ENCODE measurements at regions not wholly inside any gene's neighbourhood (a gene's known extent, or its start where the extent isn't known, plus 50 kb on each side); places are given as distances from the start of the nearest gene placed in this dataset.

DNA sequence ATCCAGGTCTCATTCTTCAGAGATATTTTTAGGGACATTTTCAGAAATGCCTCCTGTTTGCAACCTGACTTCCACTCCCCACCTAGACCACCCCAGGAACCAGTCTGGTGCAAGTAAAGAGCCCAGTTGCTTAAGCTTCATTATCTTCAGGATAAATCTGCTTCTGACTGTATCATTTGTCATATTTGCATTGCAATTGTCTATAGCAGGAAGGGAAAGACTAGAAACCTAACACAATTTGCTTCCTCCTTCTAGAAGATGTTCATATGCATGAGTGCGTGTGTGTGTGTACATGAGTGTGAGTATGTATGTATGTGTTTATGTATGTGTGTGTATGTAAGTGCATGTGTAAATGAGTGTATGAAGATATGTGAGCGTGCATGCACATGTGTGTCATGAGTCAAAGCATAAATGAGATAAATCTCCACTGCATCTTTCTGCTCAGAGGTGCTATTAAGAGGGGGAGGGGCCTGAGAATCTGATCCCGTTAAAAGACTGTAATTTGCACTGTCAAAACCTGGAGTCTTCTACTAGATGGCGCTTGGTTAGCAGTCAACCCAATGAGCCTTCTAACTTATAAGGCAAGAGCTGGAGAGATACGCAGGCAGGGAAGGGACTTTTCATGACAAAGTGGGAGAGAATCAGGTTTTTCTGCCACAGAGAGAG, 178.8 kb upstream of the KL start:
- DNase-seq (no peak), ATAC-seq (no peak)
- Histone ChIP-seq H3K27ac (no peak overlapping the region), H3K36me3 (no peaks in the 10 kb centered on the region), H3K27me3 (no peaks in the 10 kb centered on the region), H3K9me3 (peaks cover 0 to 26% (median 13%) of the 10 kb centered on the region in 12 donors), H3K4me1 (peaks cover 0 to 20% (median 8%) of the 10 kb centered on the region in 12 donors), H3K4me3 (no peak overlapping the region)
- 88 to 97% (median 90%) methylated on average over 5 of the region's 5 CpGs for WGBS, 4 donors
- intact Hi-C loops (cut with DNase I): no loop called here
- TF ChIP-seq POLR2A (IDR thresholded peaks at IDR 0.05) (no peak), CTCF (IDR thresholded peaks at IDR 0.05) (no peak)

DNA sequence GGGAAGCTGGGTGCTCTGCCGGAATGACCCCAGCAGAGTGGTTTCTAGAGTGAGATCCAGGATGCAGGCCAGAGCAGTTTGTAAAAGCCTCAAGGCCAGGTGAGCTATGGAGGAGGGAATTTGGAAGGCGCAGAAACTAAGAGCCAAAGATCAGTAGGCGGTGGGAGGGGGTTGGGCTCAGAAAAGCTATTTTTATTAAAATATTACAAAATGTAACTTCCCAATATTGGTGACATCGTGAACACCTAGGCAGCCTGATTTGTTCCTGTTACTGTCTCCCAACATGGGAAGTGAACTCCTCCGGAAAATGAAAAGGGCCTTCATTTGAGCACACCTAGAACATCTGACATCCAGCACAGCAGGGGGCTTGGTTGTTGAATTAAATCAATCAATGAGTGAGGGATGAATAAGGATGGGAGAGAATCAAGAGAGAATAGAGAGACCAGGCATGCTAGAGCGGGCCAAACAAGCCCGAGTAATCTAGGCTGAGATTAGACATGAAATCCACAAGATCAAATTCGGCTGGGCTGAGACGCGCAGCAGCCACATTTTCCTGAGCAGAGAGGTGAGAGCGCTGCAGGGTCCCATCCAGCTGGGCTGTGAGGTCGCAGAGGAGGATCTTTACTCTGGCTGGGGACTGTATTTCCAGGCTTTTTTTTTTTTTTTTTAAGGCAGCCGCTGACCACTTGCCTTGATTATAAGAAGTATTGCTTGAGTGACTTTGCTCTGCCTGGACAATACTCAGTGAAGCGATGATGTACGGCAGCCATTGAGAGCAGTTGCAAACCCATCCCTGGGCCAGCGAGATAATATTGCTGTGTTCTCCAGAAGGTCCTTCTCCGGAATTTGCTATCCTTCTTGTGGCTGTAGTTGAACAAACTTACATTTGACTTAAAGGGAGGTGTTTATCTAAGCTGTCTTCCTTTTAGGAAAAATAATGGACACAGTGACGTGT, 178.0 kb upstream of the KL start:
- Histone ChIP-seq H3K4me1 (peaks cover 0 to 20% (median 8%) of the 10 kb centered on the region in 12 donors), H3K9me3 (peaks cover 0 to 32% (median 12%) of the 10 kb centered on the region in 12 donors), H3K27me3 (no peaks in the 10 kb centered on the region), H3K27ac (peak overlapping the region in 7 of 12 donors; percentile 3 to 68 (median 29)), H3K4me3 (no peak overlapping the region), H3K36me3 (no peaks in the 10 kb centered on the region)
- no peak for TF ChIP-seq POLR2A (IDR thresholded peaks at IDR 0.05)
- TF ChIP-seq CTCF (IDR thresholded peaks at IDR 0.05): no peak
- no peak for ATAC-seq
- 82 to 88% (median 84%) methylated on average over 18 of the region's 18 CpGs for WGBS, 4 donors
- DNase-seq: no peak
- intact Hi-C loops (cut with DNase I): no loop called here

DNA sequence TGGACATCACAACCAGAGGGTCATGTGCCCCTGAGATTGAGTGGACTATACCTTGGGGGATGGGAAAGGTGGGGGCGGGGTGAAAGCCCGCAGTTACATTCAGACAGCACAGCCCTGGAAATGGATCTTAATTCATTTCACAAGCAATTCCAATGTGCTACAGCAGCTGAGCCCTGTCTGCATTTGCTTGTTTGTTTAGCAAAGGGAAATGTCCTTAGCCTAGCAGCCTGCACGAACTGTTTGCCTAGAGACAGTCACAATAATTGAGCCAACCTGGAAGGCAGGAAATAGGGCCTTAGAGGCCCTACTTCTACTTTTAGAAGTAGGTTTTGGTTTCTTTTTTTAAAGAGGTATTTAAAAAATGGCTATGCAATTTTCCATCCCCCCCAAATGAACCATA, 177.3 kb upstream of the KL start:
- no peak for TF ChIP-seq POLR2A (IDR thresholded peaks at IDR 0.05)
- TF ChIP-seq CTCF (IDR thresholded peaks at IDR 0.05): no peak
- intact Hi-C loops (cut with DNase I): no loop called here
- H3K36me3 ChIP-seq: no peaks in the 10 kb centered on the region
- no peaks in the 10 kb centered on the region for H3K27me3 ChIP-seq
- peak overlapping the region in 7 of 12 donors; percentile 8 to 68 (median 42) for H3K27ac ChIP-seq
- DNase-seq (no peak), ATAC-seq (peak in 3 of 4 donors; percentile 39 to 73 (median 58))
- peaks cover 0 to 25% (median 7%) of the 10 kb centered on the region in 12 donors for H3K9me3 ChIP-seq
- peaks cover 0 to 20% (median 8%) of the 10 kb centered on the region in 12 donors for H3K4me1 ChIP-seq
- H3K4me3 ChIP-seq: no peak overlapping the region
- 33 to 54% (median 35%) methylated on average over 3 of the region's 3 CpGs for WGBS, 4 donors

DNA sequence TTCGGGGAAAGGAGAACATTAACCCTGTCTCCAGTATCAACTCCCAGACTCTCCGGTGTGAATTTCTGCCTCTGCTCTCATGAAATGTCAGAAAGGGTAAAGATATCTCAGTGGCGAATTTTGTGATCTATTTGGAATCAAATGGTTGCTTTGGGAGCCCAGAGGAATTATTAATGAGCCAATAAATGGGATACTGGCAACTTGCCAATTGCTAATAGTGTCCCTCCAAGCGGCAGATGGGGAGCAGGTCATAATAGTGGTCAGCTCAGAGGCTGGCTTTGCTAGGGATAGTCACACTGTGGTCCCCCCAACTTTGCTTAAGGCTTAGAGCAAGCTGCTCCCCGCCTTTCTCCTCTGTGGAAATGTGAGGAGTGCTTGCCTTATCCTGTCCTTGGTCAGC, 176.1 kb upstream of the KL start:
- no peaks in the 10 kb centered on the region for H3K27me3 ChIP-seq
- no peak for TF ChIP-seq POLR2A (IDR thresholded peaks at IDR 0.05)
- no peak for TF ChIP-seq CTCF (IDR thresholded peaks at IDR 0.05)
- DNase-seq (no peak), ATAC-seq (no peak)
- H3K36me3 ChIP-seq: no peaks in the 10 kb centered on the region
- H3K9me3 ChIP-seq: peaks cover 0 to 13% (median 0%) of the 10 kb centered on the region in 12 donors
- H3K27ac ChIP-seq: no peak overlapping the region
- intact Hi-C loops (cut with DNase I): no loop called here
- 85 to 90% (median 88%) methylated on average over 5 of the region's 5 CpGs for WGBS, 4 donors
- H3K4me3 ChIP-seq: no peak overlapping the region
- H3K4me1 ChIP-seq: peaks cover 0 to 20% (median 8%) of the 10 kb centered on the region in 12 donors

Data from heart left ventricle (tissue), 16 donors.